Endodermal cell (in vitro differentiated cells): ENCODE measurements at regions not wholly inside any gene's neighbourhood (a gene's known extent, or its start where the extent isn't known, plus 50 kb on each side); places are given as distances from the start of the nearest gene placed in this dataset.

Experiments used
- DNase-seq: peaks from one replicate; pipeline ENCODE4 v3.0.0-alpha.2; 2017
- H3K27ac ChIP-seq: 2 replicates; pipeline ENCODE4 v1.5.1; 2013; ENCODE audit warnings: mild to moderate bottlenecking, low read depth, low read length, moderate library complexity
- H3K27me3 ChIP-seq: 2 replicates; pipeline ENCODE4 v1.6.1; 2013; ENCODE audit warnings: mild to moderate bottlenecking, low read length, moderate library complexity; ENCODE audit not compliant: insufficient read depth, control insufficient read depth, poor library complexity, severe bottlenecking
- H3K36me3 ChIP-seq: 2 replicates; pipeline ENCODE4 v1.7.0; 2013; ENCODE audit warnings: mild to moderate bottlenecking, low read length, moderate library complexity; ENCODE audit not compliant: control insufficient read depth, insufficient read depth
- H3K4me1 ChIP-seq: one replicate; pipeline ENCODE4 v1.7.0; 2013; ENCODE audit warnings: low read length; ENCODE audit not compliant: control insufficient read depth, insufficient read depth
- H3K4me3 ChIP-seq: 2 replicates; pipeline ENCODE4 v1.5.1; 2013; ENCODE audit warnings: mild to moderate bottlenecking, low read length, moderate library complexity
- H3K9ac ChIP-seq: 2 replicates; pipeline ENCODE4 v1.6.1; 2013; ENCODE audit warnings: mild to moderate bottlenecking, low read length, moderate library complexity; ENCODE audit not compliant: poor library complexity, severe bottlenecking; ENCODE audit errors: extremely low read depth
- H3K9me3 ChIP-seq: 2 replicates; pipeline ENCODE4 v1.6.1; 2013; ENCODE audit warnings: mild to moderate bottlenecking, low read length, moderate library complexity; ENCODE audit not compliant: control insufficient read depth
- H3K27ac Mint-ChIP-seq: 2 replicates; pipeline ENCODE4 v1.8.0; 2020; ENCODE audit warnings: mixed read lengths
- H3K27me3 Mint-ChIP-seq: 2 replicates; pipeline ENCODE4 v1.8.0; 2021; ENCODE audit warnings: mild to moderate bottlenecking, mixed read lengths; ENCODE audit not compliant: insufficient read depth
- H3K36me3 Mint-ChIP-seq: 2 replicates; pipeline ENCODE4 v1.8.0; 2020; ENCODE audit warnings: low read depth, mixed read lengths
- H3K4me1 Mint-ChIP-seq: 2 replicates; pipeline ENCODE4 v1.8.0; 2020; ENCODE audit warnings: mixed read lengths
- H3K4me3 Mint-ChIP-seq: 2 replicates; pipeline ENCODE4 v1.8.0; 2020; ENCODE audit warnings: mild to moderate bottlenecking, moderate library complexity, mixed read lengths
- H3K9me3 Mint-ChIP-seq: 2 replicates; pipeline ENCODE4 v1.8.0; 2020; ENCODE audit warnings: mild to moderate bottlenecking, mixed read lengths
- CTCF ChIP-seq: fragments of 200-600 bp; sonication (generic); conservative IDR thresholded peaks from 2 replicates; pipeline ENCODE4 v1.5.0; 2021; ENCODE audit warnings: antibody characterized with exemption, mild to moderate bottlenecking
- WGBS, 2 experiments: methylation state at CpG; one replicate each; pipeline versions ENCODE4 v1.1.5 to v1.1.7; 2013; ENCODE audit warnings: missing lambda C conversion rate in 2 of 2, mixed read lengths in 1 of 2; ENCODE audit not compliant: insufficient coverage in 1 of 2, insufficient read length in 1 of 2; 5-methylcytosine and 5-hydroxymethylcytosine counted together

- no peak for DNase-seq
- no peaks in the 10 kb centered on the region for H3K36me3 ChIP-seq
- 90 to 97% methylated on average over 6 to 7 of the region's 7 CpGs for WGBS, 2 experiments
- H3K4me3 ChIP-seq = no peak overlapping the region
- Mint-ChIP-seq H3K36me3 (no peaks in the 10 kb centered on the region), H3K27me3 (peaks cover 1% of the 10 kb centered on the region), H3K9me3 (no peaks in the 10 kb centered on the region), H3K4me1 (peaks cover 22% of the 10 kb centered on the region), H3K27ac (peak overlapping the region; percentile 71), H3K4me3 (peak overlapping the region; percentile 12)
- peaks cover 6% of the 10 kb centered on the region for H3K4me1 ChIP-seq
- no peak overlapping the region for H3K9ac ChIP-seq
- no peaks in the 10 kb centered on the region for H3K27me3 ChIP-seq
- no peak for TF ChIP-seq CTCF
- no peak overlapping the region for H3K27ac ChIP-seq
- no peaks in the 10 kb centered on the region for H3K9me3 ChIP-seq
These were observed 172.2 kb upstream of the MYCN start for GRCh38 chr2:15768142-15768541.

GRCh38 chr2:15768615-15769014 lies 171.7 kb upstream of the MYCN start:
- DNase-seq = no peak
- peaks cover 1% of the 10 kb centered on the region for H3K27me3 Mint-ChIP-seq
- no peaks in the 10 kb centered on the region for H3K9me3 Mint-ChIP-seq
- peak overlapping the region; percentile 2 for H3K27ac Mint-ChIP-seq
- H3K4me1 ChIP-seq = peaks cover 6% of the 10 kb centered on the region
- peaks cover 22% of the 10 kb centered on the region for H3K4me1 Mint-ChIP-seq
- no peaks in the 10 kb centered on the region for H3K36me3 Mint-ChIP-seq
- WGBS, 2 experiments = 59 to 78% methylated on average over 8 to 10 of the region's 10 CpGs
- no peaks in the 10 kb centered on the region for H3K27me3 ChIP-seq
- no peak overlapping the region for H3K27ac ChIP-seq
- no peaks in the 10 kb centered on the region for H3K9me3 ChIP-seq
- H3K4me3 ChIP-seq = no peak overlapping the region
- H3K4me3 Mint-ChIP-seq = no peak overlapping the region
- no peak for TF ChIP-seq CTCF
- no peaks in the 10 kb centered on the region for H3K36me3 ChIP-seq
- no peak overlapping the region for H3K9ac ChIP-seq

- WGBS, 2 experiments = 89 to 92% methylated on average over 2 to 3 of the region's 3 CpGs
- no peak for DNase-seq
- no peaks in the 10 kb centered on the region for H3K36me3 ChIP-seq
- H3K36me3 Mint-ChIP-seq = no peaks in the 10 kb centered on the region
- peaks cover 6% of the 10 kb centered on the region for H3K4me1 ChIP-seq
- peak overlapping the region; percentile 2 for H3K27ac Mint-ChIP-seq
- H3K27me3 ChIP-seq = no peaks in the 10 kb centered on the region
- H3K4me3 ChIP-seq = no peak overlapping the region
- peaks cover 22% of the 10 kb centered on the region for H3K4me1 Mint-ChIP-seq
- no peak for TF ChIP-seq CTCF
- H3K9ac ChIP-seq = no peak overlapping the region
- no peaks in the 10 kb centered on the region for H3K9me3 ChIP-seq
- no peak overlapping the region for H3K27ac ChIP-seq
- no peaks in the 10 kb centered on the region for H3K9me3 Mint-ChIP-seq
- H3K27me3 Mint-ChIP-seq = no peaks in the 10 kb centered on the region
- no peak overlapping the region for H3K4me3 Mint-ChIP-seq
These were observed 171.1 kb upstream of the MYCN start for GRCh38 chr2:15769235-15769634.
